Small intestine (tissue), 7 donors: ENCODE measurements at regions not wholly inside any gene's neighbourhood (a gene's known extent, or its start where the extent isn't known, plus 50 kb on each side); places are given as distances from the start of the nearest gene placed in this dataset.
A peak's percentile ranks its signal among the peaks of the same experiment; 100 is the strongest.
"Not testable (repeated sequence)": the region's sequence is repeated elsewhere in the genome, so short reads cannot be mapped to it uniquely, and the experiment has no call there.

Source experiments
- DNase-seq, 2 donors: peaks; one replicate each; pipeline versions ENCODE4 v3.0.0 to v3.0.0-alpha.2; 2013
- FAIRE-seq: peaks from 2 replicates; lab custom pipeline; 2012; peaks lifted over from hg19 to GRCh38; lab: Jason Lieb, UNC
- H3K27ac ChIP-seq, 3 donors: one replicate each; pipeline ENCODE4 v1.5.1; 2013; ENCODE audit warnings: low read length in 2 of 3, mild to moderate bottlenecking in 2 of 3, control low read depth in 1 of 3, inconsistent platforms in 1 of 3, low read depth in 1 of 3, moderate library complexity in 1 of 3
- H3K27me3 ChIP-seq, 3 donors: one replicate each; pipeline ENCODE4 v1.6.1; 2013; ENCODE audit warnings: low read length in 3 of 3, inconsistent platforms in 1 of 3; ENCODE audit not compliant: control insufficient read depth in 3 of 3, insufficient read depth in 3 of 3
- H3K36me3 ChIP-seq, 3 donors: one replicate each; pipeline ENCODE4 v1.6.1; 2013; ENCODE audit warnings: low read length in 3 of 3, inconsistent platforms in 1 of 3, low read depth in 1 of 3, mild to moderate bottlenecking in 1 of 3, moderate library complexity in 1 of 3; ENCODE audit not compliant: control insufficient read depth in 3 of 3, insufficient read depth in 2 of 3
- H3K4me1 ChIP-seq, 3 donors: one replicate each; pipeline ENCODE4 v1.6.1; 2013; ENCODE audit warnings: low read length in 2 of 3, inconsistent platforms in 1 of 3, low read depth in 1 of 3, mild to moderate bottlenecking in 1 of 3, moderate library complexity in 1 of 3; ENCODE audit not compliant: control insufficient read depth in 3 of 3, insufficient read depth in 2 of 3
- H3K4me3 ChIP-seq, 3 donors: one replicate each; pipeline ENCODE4 v1.5.1; 2013; ENCODE audit warnings: low read length in 3 of 3, control low read depth in 1 of 3, inconsistent platforms in 1 of 3, low read depth in 1 of 3, mild to moderate bottlenecking in 1 of 3, moderate library complexity in 1 of 3
- H3K9me3 ChIP-seq, 2 donors: one replicate each; pipeline ENCODE4 v1.6.1; 2013; ENCODE audit warnings: low read depth in 1 of 2, low read length in 1 of 2; ENCODE audit not compliant: control insufficient read depth in 2 of 2, insufficient read depth in 1 of 2
- WGBS, 3 donors: extraction: QIAGEN DNeasy Blood & Tissue Kit; methylation state at CpG; one replicate each; pipeline ENCODE4 v1.1.7; 2013; 5-methylcytosine and 5-hydroxymethylcytosine counted together
- donor health status: healthy with polysubstance abuse.
- donor health status: control.
- donor health status: control.
- donor health status: Bipolar disorder and iron deficiency.
- donor health status: healthy.

GRCh38 chr6:141528596-141528995, 604.1 kb upstream of the GJE1 start:
- DNase-seq (no peak), FAIRE-seq (no peak)
- H3K4me3 ChIP-seq: no peak overlapping the region
- no peaks in the 10 kb centered on the region for H3K36me3 ChIP-seq
- peaks cover 0 to 16% of the 10 kb centered on the region in 2 donors for H3K9me3 ChIP-seq
- H3K27me3 ChIP-seq: no peaks in the 10 kb centered on the region
- H3K27ac ChIP-seq: no peak overlapping the region
- 69 to 81% (median 76%) methylated on average over 1 of the region's 1 CpG for WGBS, 3 donors
- H3K4me1 ChIP-seq: no peaks in the 10 kb centered on the region

- Histone ChIP-seq H3K36me3 (no peaks in the 10 kb centered on the region), H3K27me3 (no peaks in the 10 kb centered on the region), H3K4me3 (no peak overlapping the region), H3K4me1 (no peaks in the 10 kb centered on the region), H3K9me3 (peaks cover 0 to 13% of the 10 kb centered on the region in 2 donors), H3K27ac (no peak overlapping the region)
- no peak for DNase-seq
- no peak for FAIRE-seq
- WGBS, 3 donors: 29 to 65% (median 47%) methylated on average over 6 of the region's 6 CpGs
Measured at GRCh38 chr6:141526985-141527384, 605.7 kb upstream of the GJE1 start.

- no peak for DNase-seq
- Histone ChIP-seq H3K36me3 (no peaks in the 10 kb centered on the region), H3K27ac (no peak overlapping the region), H3K9me3 (no peaks in the 10 kb centered on the region), H3K4me1 (no peaks in the 10 kb centered on the region), H3K27me3 (no peaks in the 10 kb centered on the region), H3K4me3 (no peak overlapping the region)
- FAIRE-seq: no peak
Measured at GRCh38 chr6:141521440-141521839, 611.3 kb upstream of the GJE1 start.

GRCh38 chr6:141513830-141514229, 618.9 kb upstream of the GJE1 start:
- Histone ChIP-seq H3K4me3 (no peak overlapping the region), H3K4me1 (no peaks in the 10 kb centered on the region), H3K36me3 (no peaks in the 10 kb centered on the region), H3K27me3 (no peaks in the 10 kb centered on the region), H3K27ac (no peak overlapping the region), H3K9me3 (no peaks in the 10 kb centered on the region)
- DNase-seq (peak in 1 of 2 donors; percentile 1), FAIRE-seq (peak; percentile 93)
- WGBS, 3 donors: 50 to 58% (median 54%) methylated on average over 1 of the region's 1 CpG

GRCh38 chr6:141510803-141511202, 621.9 kb upstream of the GJE1 start:
- Histone ChIP-seq H3K36me3 (no peaks in the 10 kb centered on the region), H3K27me3 (no peaks in the 10 kb centered on the region), H3K27ac (no peak overlapping the region), H3K4me3 (no peak overlapping the region), H3K4me1 (no peaks in the 10 kb centered on the region), H3K9me3 (peaks cover 0 to 6% of the 10 kb centered on the region in 2 donors)
- DNase-seq (no peak), FAIRE-seq (no peak)

- H3K4me1 ChIP-seq, H3K27ac ChIP-seq, H3K4me3 ChIP-seq, FAIRE-seq, H3K36me3 ChIP-seq, H3K27me3 ChIP-seq, DNase-seq: not testable (repeated sequence)
- H3K9me3 ChIP-seq: peaks cover 0 to 18% of the 10 kb centered on the region in 2 donors
- WGBS, 3 donors: 93 to 99% (median 93%) methylated on average over 1 of the region's 1 CpG
Measured at GRCh38 chr6:141506062-141506461, 626.7 kb upstream of the GJE1 start.

GRCh38 chr6:141504318-141504717, 628.4 kb upstream of the GJE1 start:
- not testable (repeated sequence) for DNase-seq, H3K27ac ChIP-seq
- 95 to 100% (median 100%) methylated on average over 1 of the region's 1 CpG for WGBS, 3 donors

GRCh38 chr6:141501616-141502015, 631.1 kb upstream of the GJE1 start:
- no peak overlapping the region for H3K27ac ChIP-seq
- 89 to 97% (median 91%) methylated on average over 1 of the region's 1 CpG for WGBS, 3 donors
- FAIRE-seq (no peak), DNase-seq (no peak)
- no peaks in the 10 kb centered on the region for H3K4me1 ChIP-seq
- H3K9me3 ChIP-seq: peaks cover 0 to 18% of the 10 kb centered on the region in 2 donors
- H3K27me3 ChIP-seq: no peaks in the 10 kb centered on the region
- no peak overlapping the region for H3K4me3 ChIP-seq
- no peaks in the 10 kb centered on the region for H3K36me3 ChIP-seq

More at GRCh38 chr6:141504318-141504717, 628.4 kb upstream of the GJE1 start:
- not testable (repeated sequence) for H3K36me3 ChIP-seq, FAIRE-seq, H3K27me3 ChIP-seq, H3K4me1 ChIP-seq, H3K4me3 ChIP-seq
- peaks cover 0 to 18% of the 10 kb centered on the region in 2 donors for H3K9me3 ChIP-seq

GRCh38 chr6:141498977-141499376, 633.7 kb upstream of the GJE1 start:
- DNase-seq (no peak), FAIRE-seq (no peak)
- no peaks in the 10 kb centered on the region for H3K27me3 ChIP-seq
- no peaks in the 10 kb centered on the region for H3K9me3 ChIP-seq
- no peaks in the 10 kb centered on the region for H3K36me3 ChIP-seq
- no peak overlapping the region for H3K4me3 ChIP-seq
- H3K4me1 ChIP-seq: no peaks in the 10 kb centered on the region
- 80 to 87% (median 83%) methylated on average over 3 of the region's 3 CpGs for WGBS, 3 donors
- no peak overlapping the region for H3K27ac ChIP-seq
